GM23248 (cell line): ENCODE measurements at regions not wholly inside any gene's neighbourhood (a gene's known extent, or its start where the extent isn't known, plus 50 kb on each side); places are given as distances from the start of the nearest gene placed in this dataset.

Source experiments
- EZH2 ChIP-seq: fragments of 200-600 bp; sonication (generic); IDR thresholded peaks from 2 replicates; pipeline ENCODE4 v1.6.1; 2018; ENCODE audit warnings: antibody characterized with exemption, mild to moderate bottlenecking; ENCODE audit not compliant: insufficient read depth, poor library complexity, severe bottlenecking
- EZH2phosphoT487 ChIP-seq: fragments of 200-600 bp; sonication (generic); IDR thresholded peaks from 2 replicates; pipeline ENCODE4 v1.6.1; 2018; ENCODE audit warnings: antibody characterized with exemption, moderate library complexity, mild to moderate bottlenecking, low read depth; ENCODE audit not compliant: insufficient read depth

- TF ChIP-seq EZH2 (no peak), EZH2phosphoT487 (no peak)
These were observed 200.6 kb upstream of the MAP3K7 start for GRCh38 chr6:90787446-90787845.
